ENCODE measurements at regions not wholly inside any gene's neighbourhood (a gene's known extent, or its start where the extent isn't known, plus 50 kb on each side); places are given as distances from the start of the nearest gene placed in this dataset.

DNA sequence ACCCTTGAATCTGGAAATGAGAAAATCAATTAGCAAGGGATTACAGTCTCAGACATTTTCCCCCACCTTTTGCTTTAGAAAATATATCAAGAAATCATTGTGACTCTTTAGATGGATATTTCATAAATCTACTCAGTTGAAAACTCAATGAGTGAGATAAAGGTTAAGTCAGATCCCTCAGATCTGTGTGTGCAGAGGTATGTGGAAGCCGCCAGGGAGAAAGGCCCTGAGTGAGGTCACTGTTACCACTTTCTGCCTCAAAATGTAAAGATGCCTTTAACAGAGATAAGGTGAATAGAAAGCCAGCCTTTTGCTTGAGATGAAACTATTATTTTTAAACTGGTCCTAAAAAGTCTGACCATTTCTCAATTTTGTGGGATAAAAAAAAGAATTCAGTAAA lies 225.6 kb upstream of the HES1 start:
- no peak for DNase-seq (ENCODE audit: low spot score)
- Mint-ChIP-seq H3K4me3 (ENCODE audit: unreplicated experiment) (no peak overlapping the region), H3K4me1 (ENCODE audit: unreplicated experiment) (peaks cover 6% of the 10 kb centered on the region), H3K27ac (ENCODE audit: unreplicated experiment) (no peak overlapping the region), H3K36me3 (ENCODE audit: low read depth, unreplicated experiment) (no peaks in the 10 kb centered on the region), H3K9me3 (ENCODE audit: unreplicated experiment) (no peaks in the 10 kb centered on the region), H3K27me3 (ENCODE audit: unreplicated experiment) (no peaks in the 10 kb centered on the region)
- TF ChIP-seq, protein P1, sequence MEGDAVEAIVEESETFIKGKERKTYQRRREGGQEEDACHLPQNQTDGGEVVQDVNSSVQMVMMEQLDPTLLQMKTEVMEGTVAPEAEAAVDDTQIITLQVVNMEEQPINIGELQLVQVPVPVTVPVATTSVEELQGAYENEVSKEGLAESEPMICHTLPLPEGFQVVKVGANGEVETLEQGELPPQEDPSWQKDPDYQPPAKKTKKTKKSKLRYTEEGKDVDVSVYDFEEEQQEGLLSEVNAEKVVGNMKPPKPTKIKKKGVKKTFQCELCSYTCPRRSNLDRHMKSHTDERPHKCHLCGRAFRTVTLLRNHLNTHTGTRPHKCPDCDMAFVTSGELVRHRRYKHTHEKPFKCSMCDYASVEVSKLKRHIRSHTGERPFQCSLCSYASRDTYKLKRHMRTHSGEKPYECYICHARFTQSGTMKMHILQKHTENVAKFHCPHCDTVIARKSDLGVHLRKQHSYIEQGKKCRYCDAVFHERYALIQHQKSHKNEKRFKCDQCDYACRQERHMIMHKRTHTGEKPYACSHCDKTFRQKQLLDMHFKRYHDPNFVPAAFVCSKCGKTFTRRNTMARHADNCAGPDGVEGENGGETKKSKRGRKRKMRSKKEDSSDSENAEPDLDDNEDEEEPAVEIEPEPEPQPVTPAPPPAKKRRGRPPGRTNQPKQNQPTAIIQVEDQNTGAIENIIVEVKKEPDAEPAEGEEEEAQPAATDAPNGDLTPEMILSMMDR (IDR thresholded peaks at IDR 0.05; ENCODE audit: unreplicated experiment) = no peak

DNA sequence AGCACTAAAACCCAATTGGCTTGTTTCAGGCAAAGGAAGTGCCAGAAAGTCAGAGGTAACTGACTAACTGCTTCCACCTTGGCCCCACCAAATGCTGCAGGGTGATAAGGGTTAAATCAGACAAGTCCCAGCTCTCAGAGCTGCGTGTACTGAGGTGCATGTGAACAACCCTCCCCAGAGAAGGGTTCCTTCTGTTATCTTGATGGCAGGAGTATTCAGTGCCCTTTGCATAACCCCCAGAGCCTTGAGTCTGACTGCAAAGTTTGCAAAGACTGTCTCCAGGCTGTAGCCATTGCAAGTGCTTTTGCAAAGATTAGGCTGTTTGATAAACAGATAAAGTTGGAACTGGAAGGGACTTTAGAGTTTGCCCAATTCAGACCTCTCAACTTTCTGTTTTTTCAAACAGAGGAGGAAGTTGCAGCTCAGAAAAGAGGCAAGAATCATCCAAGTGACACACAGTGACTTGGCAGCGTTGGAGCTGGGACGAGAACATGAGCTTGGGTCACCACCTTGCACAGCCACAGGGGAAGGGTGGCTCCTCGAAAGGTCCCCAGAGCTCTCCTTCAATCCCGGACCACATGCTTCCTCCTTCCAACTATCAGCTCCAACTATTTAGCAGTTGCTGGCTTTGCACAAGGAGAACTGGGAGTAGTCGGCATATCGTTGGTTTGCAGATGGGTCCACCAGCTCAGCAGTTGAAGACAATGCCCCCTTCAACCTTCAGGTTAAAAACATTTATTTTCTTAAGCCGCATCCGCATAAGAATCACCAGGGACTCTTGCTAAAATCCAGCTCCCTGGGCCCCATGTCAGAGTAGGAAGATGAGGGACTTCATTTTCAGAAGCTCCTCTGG lies 224.8 kb upstream of the HES1 start:
- no peak overlapping the region for H3K4me3 Mint-ChIP-seq (ENCODE audit: unreplicated experiment)
- H3K9me3 Mint-ChIP-seq (ENCODE audit: unreplicated experiment) = no peaks in the 10 kb centered on the region
- no peak for DNase-seq (ENCODE audit: low spot score)
- no peaks in the 10 kb centered on the region for H3K27me3 Mint-ChIP-seq (ENCODE audit: unreplicated experiment)
- H3K27ac Mint-ChIP-seq (ENCODE audit: unreplicated experiment) = no peak overlapping the region
- peaks cover 6% of the 10 kb centered on the region for H3K4me1 Mint-ChIP-seq (ENCODE audit: unreplicated experiment)
- no peaks in the 10 kb centered on the region for H3K36me3 Mint-ChIP-seq (ENCODE audit: low read depth, unreplicated experiment)
- TF ChIP-seq, protein P1 (IDR thresholded peaks at IDR 0.05; ENCODE audit: unreplicated experiment) = no peak

DNA sequence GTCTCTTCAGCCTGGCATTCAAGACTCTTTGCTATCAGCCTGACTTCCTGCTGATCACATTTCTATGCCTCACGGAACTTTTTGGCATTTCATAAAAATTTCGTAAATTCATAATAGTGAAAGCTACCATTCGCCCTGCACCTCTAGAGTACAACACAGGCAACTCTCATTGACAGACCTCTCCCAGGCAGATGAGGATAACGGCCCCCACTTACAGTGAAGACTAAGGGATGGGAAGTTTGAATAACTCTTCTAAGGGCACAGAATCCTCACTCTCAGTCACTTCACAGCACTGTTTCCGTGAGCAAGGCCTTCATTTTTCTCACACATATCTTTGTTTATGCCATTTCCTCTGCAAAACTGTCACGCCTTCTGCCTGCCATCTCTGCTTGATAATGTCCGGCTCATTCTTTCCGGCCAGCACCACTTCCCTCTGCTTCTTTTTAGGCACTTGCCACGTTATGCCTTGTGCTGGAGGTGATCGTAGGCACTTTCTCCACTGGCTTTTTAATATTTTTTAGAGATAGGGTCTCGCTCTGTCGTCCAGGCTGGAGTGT lies 224.1 kb upstream of the HES1 start:
- no peak for DNase-seq (ENCODE audit: low spot score)
- TF ChIP-seq, protein P1 (IDR thresholded peaks at IDR 0.05; ENCODE audit: unreplicated experiment) = no peak
- Mint-ChIP-seq H3K27ac (ENCODE audit: unreplicated experiment) (no peak overlapping the region), H3K27me3 (ENCODE audit: unreplicated experiment) (no peaks in the 10 kb centered on the region), H3K4me1 (ENCODE audit: unreplicated experiment) (peaks cover 6% of the 10 kb centered on the region), H3K36me3 (ENCODE audit: low read depth, unreplicated experiment) (no peaks in the 10 kb centered on the region), H3K9me3 (ENCODE audit: unreplicated experiment) (no peaks in the 10 kb centered on the region), H3K4me3 (ENCODE audit: unreplicated experiment) (no peak overlapping the region)

DNA sequence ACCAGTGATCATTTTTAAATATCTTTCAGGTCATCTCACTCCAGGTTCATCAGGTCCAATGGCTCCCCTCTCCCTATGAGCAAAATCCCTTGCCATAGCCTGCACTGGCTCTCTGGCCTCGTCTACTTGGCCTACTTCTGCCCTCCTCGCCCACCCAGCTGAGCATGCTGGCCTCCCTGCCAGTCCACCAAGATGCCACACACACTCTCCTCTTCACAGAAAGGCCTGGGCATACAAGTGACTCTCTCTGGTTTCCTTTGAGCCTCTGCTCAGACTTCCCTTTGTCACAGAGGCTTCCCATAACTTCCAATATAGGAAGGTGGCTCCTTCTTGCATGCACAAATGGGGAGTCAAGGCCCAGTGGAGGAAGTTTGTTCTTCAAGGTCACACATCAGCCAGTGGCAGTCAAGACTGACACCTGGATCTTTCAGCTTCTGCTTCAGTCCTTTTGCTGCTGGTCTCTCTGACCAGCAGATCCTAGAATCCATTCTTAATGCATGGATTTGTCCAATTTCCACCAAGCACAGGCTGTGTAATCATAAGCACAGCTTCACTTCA lies 223.2 kb upstream of the HES1 start:
- Mint-ChIP-seq H3K4me3 (ENCODE audit: unreplicated experiment) (no peak overlapping the region), H3K36me3 (ENCODE audit: low read depth, unreplicated experiment) (no peaks in the 10 kb centered on the region), H3K27me3 (ENCODE audit: unreplicated experiment) (peaks cover 1% of the 10 kb centered on the region), H3K9me3 (ENCODE audit: unreplicated experiment) (no peaks in the 10 kb centered on the region), H3K27ac (ENCODE audit: unreplicated experiment) (no peak overlapping the region), H3K4me1 (ENCODE audit: unreplicated experiment) (peaks cover 6% of the 10 kb centered on the region)
- TF ChIP-seq, protein P1 (IDR thresholded peaks at IDR 0.05; ENCODE audit: unreplicated experiment) = no peak
- DNase-seq (ENCODE audit: low spot score) = no peak

DNA sequence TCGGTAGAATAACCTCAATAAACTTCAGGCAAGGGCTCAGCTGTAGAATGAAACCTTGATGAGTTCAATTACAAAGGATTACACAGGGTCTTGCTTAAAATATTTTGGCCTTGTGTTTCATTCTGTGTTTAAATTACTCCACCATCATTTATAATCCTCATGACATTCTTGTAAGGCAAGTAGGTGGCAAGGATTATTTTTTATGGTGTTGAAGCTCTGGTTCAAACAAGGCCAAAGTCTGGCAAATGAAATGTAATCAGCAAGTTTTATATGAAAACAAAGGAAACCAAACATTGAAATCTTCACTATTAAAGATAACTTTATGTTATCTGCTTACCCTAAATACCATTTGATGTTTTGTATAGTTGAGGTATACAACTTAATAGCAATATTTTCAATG lies 221.3 kb upstream of the HES1 start:
- Mint-ChIP-seq H3K4me3 (ENCODE audit: unreplicated experiment) (no peak overlapping the region), H3K27me3 (ENCODE audit: unreplicated experiment) (peaks cover 1% of the 10 kb centered on the region), H3K4me1 (ENCODE audit: unreplicated experiment) (peaks cover 6% of the 10 kb centered on the region), H3K36me3 (ENCODE audit: low read depth, unreplicated experiment) (no peaks in the 10 kb centered on the region), H3K27ac (ENCODE audit: unreplicated experiment) (no peak overlapping the region), H3K9me3 (ENCODE audit: unreplicated experiment) (no peaks in the 10 kb centered on the region)
- DNase-seq (ENCODE audit: low spot score) = no peak
- TF ChIP-seq, protein P1 (IDR thresholded peaks at IDR 0.05; ENCODE audit: unreplicated experiment) = no peak

Measured in endothelial cell (in vitro differentiated cells).